NCI-H2029 treated with DMSO at 0.1 percent for 48 hours (cell line): ENCODE measurements at regions not wholly inside any gene's neighbourhood (a gene's known extent, or its start where the extent isn't known, plus 50 kb on each side); places are given as distances from the start of the nearest gene placed in this dataset.
"Not testable (repeated sequence)": the region's sequence is repeated elsewhere in the genome, so short reads cannot be mapped to it uniquely, and the experiment has no call there.

Experiments
- DNase-seq: peaks from one replicate; lab custom pipeline; 2025; lab: John Stamatoyannopoulos, UW

- DNase-seq = no peak
Measured at GRCh38 chr5:124549891-124550436, 196.5 kb downstream of the ZNF608 start.

DNA sequence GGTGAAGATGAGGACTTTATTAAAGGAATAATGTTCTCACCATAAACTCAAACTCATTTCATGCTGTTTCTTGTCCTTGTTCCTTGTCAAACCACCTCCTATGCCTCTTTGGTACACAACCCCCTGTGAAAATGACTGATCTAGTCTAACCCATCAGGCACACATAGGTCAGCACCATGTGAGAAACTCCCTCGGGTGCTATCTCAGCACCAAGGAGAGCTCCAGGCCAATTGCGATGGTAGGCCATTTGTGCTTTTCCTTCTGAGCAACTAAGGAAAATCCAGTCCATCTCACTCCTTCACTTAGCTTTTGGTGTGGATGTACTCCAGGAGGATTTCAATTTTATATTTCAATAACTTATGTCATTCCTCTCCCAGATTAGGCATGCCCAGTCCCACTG is 199.8 kb downstream of the ZNF608 start:
- no peak for DNase-seq

DNA sequence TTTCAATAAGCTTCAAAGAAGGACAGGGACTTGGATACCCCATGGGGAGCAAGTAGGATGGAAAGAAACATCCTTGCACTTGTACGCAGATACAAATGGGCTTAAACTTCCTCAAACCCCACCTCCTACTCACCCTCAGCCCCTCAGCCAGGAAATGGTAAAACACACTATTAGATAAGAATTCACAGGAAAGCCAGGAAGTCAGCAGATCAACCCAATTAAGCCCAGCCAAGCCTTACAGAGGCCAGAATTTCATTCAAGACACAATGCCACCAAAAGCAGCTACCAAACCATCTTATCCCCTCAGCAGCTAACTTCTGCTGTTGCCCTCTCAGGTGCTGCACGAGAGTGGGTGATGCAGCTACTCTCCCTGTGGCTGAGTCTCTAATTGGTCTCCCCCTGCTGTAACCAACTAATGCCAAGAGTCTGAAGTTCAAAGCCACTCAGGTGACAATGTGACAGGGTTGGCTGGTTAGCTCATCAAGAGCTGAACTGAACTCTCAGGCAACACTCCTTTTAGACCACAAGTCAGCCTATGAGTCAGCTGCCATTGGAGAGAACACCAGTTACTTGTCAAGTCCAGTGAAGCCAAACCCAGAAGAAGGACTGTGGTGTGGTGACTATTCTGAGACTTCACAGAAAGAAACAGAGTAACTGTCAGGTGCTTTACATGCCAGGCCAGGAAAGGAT is 201.9 kb downstream of the ZNF608 start:
- no peak for DNase-seq

GRCh38 chr5:124538931-124539330 is 207.5 kb downstream of the ZNF608 start:
- no peak for DNase-seq

DNA sequence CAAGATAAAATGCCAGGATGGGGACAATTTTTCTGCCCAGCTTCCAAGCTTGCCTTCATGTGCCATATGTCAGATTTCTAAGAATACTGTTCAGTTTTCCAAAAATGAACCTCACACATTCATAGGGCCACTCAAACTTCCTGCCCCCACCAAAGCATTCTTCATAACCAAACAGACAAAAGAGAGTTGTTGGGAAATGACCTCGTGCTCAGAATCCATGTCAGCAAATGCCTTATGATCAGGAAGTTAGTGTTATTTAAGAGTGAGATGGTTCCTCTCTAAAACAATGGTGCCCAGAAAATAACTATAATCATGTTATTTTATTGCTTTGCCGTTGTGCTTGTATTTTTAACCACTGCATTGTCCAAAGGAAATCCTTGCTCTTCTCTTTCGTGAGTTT is 208.2 kb downstream of the ZNF608 start:
- no peak for DNase-seq

DNA sequence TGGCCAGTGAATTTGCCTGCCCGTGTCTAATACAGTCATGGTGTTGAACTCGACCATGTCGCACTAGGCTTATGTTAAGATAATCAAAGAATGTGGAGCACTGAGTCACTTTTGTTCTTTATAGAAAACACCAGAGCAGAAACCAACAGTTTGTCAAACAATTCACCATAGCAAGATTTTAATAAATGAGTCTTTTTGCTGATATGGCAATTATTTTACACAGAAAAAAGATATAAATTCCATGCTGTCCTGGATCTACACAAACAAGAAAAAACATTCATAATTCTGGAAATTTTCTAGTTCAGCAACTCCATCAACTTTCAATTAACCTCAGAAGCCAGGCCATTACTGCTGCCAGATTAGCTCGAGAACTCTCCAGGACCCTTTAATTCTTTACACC is 208.9 kb downstream of the ZNF608 start:
- DNase-seq = no peak

DNA sequence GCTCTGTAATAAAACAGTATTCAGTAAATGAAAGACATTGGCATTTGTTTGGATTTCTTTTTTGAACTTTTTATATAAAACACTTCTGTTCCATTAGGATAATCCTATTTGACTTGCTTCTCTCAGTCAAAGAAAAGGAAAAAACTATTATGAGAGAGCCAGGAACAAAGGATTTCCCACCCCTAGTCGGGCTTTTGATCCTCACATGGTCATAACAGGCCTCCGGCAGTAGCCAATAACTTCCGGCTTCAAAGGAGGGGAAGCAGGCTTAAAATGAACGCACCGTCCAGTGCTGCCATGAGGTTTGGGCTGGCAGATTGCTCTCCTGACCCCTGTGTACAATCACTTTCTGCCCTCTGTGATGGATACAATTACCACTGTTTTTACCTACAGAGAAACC is 209.3 kb downstream of the ZNF608 start:
- DNase-seq = no peak

DNA sequence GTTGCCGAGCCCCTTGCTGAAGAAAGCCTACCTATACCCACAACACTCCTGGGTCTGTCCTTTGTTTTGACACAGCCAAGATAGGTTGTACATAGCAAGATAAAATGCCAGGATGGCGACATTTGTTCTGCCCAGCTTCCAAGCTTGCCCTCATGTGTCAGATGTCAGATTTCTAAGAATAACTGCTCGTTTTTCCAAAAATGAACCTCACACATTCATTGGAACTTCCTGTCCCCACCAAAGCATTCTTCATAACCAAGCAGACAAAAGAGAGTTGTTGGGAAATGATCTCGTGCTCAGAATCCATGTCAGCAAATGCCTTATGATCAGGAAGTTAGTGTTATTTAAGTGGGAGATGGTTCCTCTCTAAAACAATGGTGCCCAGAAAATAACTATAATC is 210.1 kb downstream of the ZNF608 start:
- DNase-seq = no peak

GRCh38 chr5:124530916-124531315 is 215.5 kb downstream of the ZNF608 start:
- no peak for DNase-seq

- DNase-seq = no peak
Measured at GRCh38 chr5:124528838-124529237, 217.6 kb downstream of the ZNF608 start.

DNA sequence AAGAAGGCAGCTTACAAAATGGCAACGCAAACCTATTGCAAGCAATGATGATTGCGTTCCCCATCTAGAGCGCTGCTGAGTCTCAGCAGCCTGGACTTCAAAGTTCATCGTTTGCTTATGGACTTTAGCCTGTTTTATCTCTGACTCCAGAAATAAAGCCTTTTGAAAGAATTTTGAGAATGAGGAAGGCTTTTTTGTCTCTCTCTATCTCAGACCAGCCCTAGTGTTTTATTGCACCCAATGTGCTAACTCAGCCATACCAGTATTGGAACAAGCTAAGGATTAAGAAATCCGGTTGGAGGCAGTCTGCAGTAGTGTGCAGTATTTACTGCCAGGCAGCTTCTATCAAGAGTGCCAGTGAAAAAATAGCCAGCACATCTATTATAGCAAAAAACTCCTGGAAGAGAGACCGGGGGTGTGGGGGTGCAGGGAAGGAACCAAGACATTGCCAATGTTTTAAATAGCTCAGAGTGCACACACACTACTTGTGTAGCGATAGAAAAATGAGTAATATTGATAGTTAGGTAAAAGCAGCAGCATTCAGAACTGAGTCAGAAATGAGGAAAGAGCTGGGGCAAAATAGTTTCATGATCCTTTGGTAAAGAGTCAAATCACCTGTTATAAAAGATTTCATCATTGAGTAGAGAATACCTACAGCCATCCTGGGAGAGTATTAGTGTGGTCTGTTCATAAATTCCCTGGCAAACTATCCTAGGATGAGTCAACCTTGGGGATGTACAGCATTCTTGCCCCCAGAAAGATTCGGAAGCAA is 219.0 kb downstream of the ZNF608 start:
- DNase-seq = no peak

DNA sequence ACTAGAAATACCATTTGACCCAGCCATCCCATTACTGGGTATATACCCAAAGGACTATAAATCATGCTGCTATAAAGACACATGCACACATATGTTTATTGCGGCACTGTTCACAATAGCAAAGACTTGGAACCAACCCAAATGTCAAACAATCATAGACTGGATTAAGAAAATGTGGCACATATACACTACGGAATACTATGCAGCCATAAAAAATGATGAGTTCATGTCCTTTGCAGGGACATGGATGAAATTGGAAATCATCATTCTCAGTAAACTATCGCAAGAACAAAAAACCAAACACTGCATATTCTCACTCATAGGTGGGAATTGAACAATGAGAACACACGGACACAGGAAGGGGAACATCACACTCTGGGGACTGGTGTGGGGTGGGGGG is 220.4 kb downstream of the ZNF608 start:
- DNase-seq = not testable (repeated sequence)

- DNase-seq = no peak
Measured at GRCh38 chr5:124524552-124525232, 221.7 kb downstream of the ZNF608 start.

DNA sequence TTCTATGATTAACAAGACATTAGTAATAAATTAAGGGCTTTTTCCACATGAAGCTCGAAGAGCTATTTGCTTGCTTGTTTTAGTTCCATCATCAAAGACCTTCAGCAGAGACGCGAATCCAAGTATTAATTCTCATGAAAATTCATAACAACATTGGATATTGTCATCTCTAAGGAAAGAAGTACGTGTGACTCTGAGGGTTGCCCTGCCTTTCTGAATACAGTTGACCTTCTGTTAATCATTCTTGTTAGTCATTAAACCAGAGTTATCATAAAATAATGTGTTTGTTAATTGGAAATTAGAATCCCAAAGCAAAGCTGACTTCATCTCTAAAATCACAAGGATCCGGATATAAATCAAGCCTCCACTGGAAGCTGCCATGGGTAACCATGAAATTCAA is 222.5 kb downstream of the ZNF608 start:
- DNase-seq = no peak

- no peak for DNase-seq
Measured at GRCh38 chr5:124522992-124523391, 223.4 kb downstream of the ZNF608 start.

DNA sequence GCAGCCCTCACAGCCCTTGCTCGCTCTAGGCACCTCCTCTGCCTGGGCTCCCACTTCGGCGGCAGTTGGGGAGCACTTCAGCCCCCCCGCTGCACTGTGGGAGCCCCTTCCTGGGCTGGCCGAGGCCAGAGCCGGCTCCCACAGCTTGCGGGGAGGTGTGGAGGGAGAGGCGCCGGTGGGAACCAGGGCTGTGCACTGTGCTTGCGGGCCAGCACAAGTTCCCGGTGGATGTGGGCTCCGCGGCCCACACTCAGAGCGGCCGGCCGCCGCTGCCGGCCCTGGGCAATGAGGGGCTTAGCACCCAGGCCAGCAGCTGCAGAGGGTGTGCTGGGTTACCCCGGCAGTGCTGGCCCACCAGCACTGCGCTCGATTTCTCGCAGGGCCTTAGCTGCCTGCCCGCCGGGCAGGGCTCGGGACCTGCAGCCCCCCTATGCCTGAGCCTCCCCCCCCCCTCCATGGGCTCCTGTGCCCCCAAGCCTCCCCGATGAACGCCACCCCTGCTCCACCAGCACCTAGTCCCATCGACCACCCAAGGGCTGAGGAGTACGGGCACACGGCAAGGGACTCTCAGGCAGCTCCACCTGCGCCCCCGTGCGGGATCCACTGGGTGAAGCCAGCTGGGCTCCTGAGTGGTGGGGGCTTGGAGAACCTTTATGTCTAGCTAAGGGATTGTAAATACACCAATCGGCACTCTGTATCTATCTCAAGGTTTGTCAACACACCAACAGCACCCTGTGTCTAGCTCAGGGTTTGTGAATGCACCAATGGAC is 224.8 kb downstream of the ZNF608 start:
- no peak for DNase-seq

GRCh38 chr5:124519396-124519795 is 227.0 kb downstream of the ZNF608 start:
- DNase-seq = no peak

DNA sequence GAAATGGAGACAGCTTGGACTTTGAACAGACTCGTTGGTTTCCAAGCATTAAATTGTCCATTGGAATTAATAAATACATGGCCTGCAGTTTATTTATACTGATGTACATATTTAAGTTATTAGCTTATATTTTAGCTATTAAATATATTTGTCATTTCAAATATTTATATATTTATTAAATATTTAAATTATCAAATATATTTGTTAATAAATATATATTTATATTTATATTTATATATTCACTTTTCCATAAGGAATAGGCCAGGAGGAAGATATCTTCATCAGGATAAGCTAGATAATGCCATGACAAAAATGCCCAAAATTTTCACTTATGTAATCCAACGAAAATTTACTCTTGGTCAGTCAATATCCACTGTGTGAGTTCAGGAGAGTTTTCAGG is 229.9 kb downstream of the ZNF608 start:
- no peak for DNase-seq

DNA sequence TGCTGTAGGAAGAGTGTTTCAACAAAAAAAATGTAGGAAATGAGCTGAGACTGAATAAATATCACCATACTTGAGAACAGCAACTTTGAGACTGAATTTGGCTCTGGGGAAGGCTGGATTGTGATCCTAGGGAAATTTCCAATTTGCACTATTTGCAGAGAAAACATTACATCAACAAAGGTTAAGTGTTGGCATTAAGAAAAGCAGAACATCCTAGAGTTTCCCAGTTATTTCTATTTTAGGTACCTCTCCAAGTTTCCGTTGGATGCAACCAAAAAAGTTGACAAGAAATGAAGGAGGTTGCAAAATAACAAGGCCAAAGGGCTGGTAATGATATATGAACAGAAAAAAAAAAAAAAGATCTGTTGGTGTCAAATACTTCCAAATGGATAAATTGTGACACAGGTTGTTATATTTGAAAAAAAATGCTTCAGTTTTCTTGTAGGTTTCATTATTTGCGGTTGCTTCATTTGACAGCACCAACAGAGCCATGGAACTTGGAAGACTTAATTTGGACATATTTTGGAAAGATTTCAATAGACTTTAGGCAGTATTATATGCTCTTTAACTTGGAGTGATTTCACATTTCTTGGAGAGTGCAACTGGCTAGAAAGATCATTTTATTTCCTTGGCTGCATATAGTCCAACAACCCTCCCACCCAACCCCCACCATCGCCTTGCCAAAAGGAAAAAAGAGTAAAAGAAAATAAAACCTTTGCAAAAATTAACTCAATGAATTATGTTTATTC is 230.8 kb downstream of the ZNF608 start:
- no peak for DNase-seq

GRCh38 chr5:124514956-124515355 is 231.5 kb downstream of the ZNF608 start:
- DNase-seq = no peak

DNA sequence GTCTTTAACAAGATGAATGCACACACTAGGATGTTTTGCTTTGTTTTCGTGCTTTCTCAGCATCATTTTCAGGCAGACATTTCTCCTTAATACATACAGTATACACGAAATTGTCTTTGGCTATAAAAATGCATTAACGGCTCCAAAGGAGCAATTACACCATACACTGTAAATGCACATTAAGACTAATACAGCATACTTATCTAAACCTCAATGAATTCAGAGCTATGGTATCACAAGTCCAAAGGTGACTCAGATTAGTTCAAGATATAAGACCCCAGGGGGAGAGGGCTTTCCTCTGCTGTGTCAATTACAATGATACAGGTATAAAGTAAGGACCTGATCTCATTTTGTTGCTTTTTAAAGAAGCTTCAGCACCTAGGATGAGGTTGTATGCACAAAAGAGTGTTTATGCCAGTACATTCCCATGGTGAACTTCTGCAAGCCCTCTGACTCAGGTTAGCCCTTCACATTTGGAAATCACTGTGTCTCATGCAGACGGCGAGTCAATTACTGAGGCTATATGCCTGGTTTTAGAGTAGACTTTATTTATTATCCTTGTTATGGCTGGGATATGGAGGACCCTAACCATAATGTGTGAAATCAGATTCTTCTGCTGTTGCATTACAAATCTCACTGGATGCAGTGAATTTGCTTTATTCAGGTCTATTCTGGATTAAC is 233.3 kb downstream of the ZNF608 start:
- no peak for DNase-seq
